ENCODE measurements at regions not wholly inside any gene's neighbourhood (a gene's known extent, or its start where the extent isn't known, plus 50 kb on each side); places are given as distances from the start of the nearest gene placed in this dataset.

DNA sequence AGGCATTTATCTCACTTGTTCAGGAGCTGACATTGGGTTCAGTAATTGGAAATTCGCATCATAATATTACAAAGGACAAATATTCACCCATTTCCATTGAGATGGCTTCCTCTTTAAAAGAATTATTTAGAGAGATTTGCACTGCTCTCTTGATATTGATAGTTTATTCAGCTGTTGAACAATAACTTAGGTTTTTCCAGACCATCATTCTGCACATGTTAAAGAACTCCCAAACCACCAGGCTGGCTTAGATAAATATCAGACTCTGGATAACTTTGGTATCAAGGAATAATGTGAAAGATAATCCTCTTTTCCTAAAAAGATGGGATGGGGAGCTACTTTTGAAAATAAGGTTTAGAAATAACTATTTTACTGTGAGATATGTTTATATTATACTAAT, 154.0 kb downstream of the GASK1B start:
- ChIA-PET POLR2A (ENCODE audit: low non-redundant PET) (no interaction called here), CTCF (interaction anchor here (0.7 kb wide), 1 partner anchor 86 kb away, joined by 5 read pairs; no protein-coding TSS in a partner anchor)
- no peak for DNase-seq (ENCODE audit: low spot score)
- TF ChIP-seq, protein P1, sequence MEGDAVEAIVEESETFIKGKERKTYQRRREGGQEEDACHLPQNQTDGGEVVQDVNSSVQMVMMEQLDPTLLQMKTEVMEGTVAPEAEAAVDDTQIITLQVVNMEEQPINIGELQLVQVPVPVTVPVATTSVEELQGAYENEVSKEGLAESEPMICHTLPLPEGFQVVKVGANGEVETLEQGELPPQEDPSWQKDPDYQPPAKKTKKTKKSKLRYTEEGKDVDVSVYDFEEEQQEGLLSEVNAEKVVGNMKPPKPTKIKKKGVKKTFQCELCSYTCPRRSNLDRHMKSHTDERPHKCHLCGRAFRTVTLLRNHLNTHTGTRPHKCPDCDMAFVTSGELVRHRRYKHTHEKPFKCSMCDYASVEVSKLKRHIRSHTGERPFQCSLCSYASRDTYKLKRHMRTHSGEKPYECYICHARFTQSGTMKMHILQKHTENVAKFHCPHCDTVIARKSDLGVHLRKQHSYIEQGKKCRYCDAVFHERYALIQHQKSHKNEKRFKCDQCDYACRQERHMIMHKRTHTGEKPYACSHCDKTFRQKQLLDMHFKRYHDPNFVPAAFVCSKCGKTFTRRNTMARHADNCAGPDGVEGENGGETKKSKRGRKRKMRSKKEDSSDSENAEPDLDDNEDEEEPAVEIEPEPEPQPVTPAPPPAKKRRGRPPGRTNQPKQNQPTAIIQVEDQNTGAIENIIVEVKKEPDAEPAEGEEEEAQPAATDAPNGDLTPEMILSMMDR (conservative IDR thresholded peaks at IDR 0.05; ENCODE audit: low read depth) = no peak
- H3K27ac ChIP-seq = no peak overlapping the region

- H3K27ac ChIP-seq = no peak overlapping the region
- POLR2A ChIA-PET (ENCODE audit: low non-redundant PET) = no interaction called here
- TF ChIP-seq, protein P1 (conservative IDR thresholded peaks at IDR 0.05; ENCODE audit: low read depth) = no peak
- CTCF ChIA-PET = interaction anchor here (0.7 kb wide), 1 partner anchor 85 kb away, joined by 5 read pairs; no protein-coding TSS in a partner anchor
- DNase-seq (ENCODE audit: low spot score) = no peak
These were observed 154.5 kb downstream of the GASK1B start for GRCh38 chr4:158018221-158018830.

DNA sequence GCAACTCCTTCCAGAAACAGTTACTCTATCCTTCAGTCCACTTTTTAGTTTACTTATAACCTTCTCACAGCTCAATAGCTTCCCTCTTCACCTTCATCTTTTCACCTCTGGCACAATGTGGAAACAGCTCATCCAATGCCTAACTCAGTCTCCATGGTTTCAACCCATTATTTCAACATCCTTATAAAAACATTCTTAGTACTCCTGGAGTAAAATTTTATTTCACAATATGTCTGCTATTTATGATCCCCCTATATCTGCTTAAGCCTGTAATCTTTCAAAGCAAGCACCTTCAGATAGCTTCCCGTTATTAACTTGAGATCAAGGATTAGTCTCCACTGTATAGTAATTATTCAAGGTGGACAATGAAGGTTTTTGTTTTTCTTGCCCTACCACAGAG, 156.3 kb downstream of the GASK1B start:
- DNase-seq (ENCODE audit: low spot score) = no peak
- POLR2A ChIA-PET (ENCODE audit: low non-redundant PET) = no interaction called here
- CTCF ChIA-PET = interaction anchor here (0.7 kb wide), 1 partner anchor 156 kb away, joined by 3 read pairs; no protein-coding TSS in a partner anchor
- TF ChIP-seq, protein P1 (conservative IDR thresholded peaks at IDR 0.05; ENCODE audit: low read depth) = no peak
- no peak overlapping the region for H3K27ac ChIP-seq

DNA sequence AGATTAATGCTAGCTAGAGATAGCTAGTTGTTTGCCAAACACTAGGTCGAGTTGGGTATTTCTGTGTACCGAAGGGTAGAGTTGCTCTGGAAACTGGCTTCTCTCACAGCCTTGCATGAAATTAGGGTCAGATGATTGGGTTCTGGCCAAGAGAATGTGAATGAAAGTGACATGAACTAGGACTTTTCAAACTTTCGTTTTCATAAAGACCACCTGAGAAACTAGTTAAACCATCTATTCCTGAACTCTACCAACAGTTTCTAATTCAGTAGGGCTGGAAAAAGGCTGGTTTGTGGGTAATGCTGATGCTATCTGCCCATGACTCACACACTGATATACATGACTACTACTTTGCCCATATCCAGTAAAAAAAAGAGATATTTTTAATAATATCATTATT, 157.6 kb downstream of the GASK1B start:
- H3K27ac ChIP-seq = no peak overlapping the region
- peak; percentile 14 for DNase-seq (ENCODE audit: low spot score)
- TF ChIP-seq, protein P1 (conservative IDR thresholded peaks at IDR 0.05; ENCODE audit: low read depth) = no peak
- POLR2A ChIA-PET (ENCODE audit: low non-redundant PET) = no interaction called here
- CTCF ChIA-PET = no interaction called here

GRCh38 chr4:158013858-158014257, 159.0 kb downstream of the GASK1B start:
- no peak for DNase-seq (ENCODE audit: low spot score)
- ChIA-PET CTCF (no interaction called here), POLR2A (ENCODE audit: low non-redundant PET) (interaction anchor here (0.6 kb wide), 1 partner anchor 144 kb away, joined by 3 read pairs; no protein-coding TSS in a partner anchor)
- TF ChIP-seq, protein P1 (conservative IDR thresholded peaks at IDR 0.05; ENCODE audit: low read depth) = no peak
- no peak overlapping the region for H3K27ac ChIP-seq

- ChIA-PET CTCF (interaction anchor here (0.6 kb wide), 1 partner anchor 241 kb away, joined by 3 read pairs; no protein-coding TSS in a partner anchor), POLR2A (ENCODE audit: low non-redundant PET) (no interaction called here)
- TF ChIP-seq, protein P1 (conservative IDR thresholded peaks at IDR 0.05; ENCODE audit: low read depth) = no peak
- H3K27ac ChIP-seq = no peak overlapping the region
- DNase-seq (ENCODE audit: low spot score) = no peak
These were observed 162.5 kb downstream of the GASK1B start for GRCh38 chr4:158010361-158010760.

Measured in RWPE1 (cell line).